ENCODE measurements at regions not wholly inside any gene's neighbourhood (a gene's known extent, or its start where the extent isn't known, plus 50 kb on each side); places are given as distances from the start of the nearest gene placed in this dataset.
"Not testable (repeated sequence)": the region's sequence is repeated elsewhere in the genome, so short reads cannot be mapped to it uniquely, and the experiment has no call there.

DNA sequence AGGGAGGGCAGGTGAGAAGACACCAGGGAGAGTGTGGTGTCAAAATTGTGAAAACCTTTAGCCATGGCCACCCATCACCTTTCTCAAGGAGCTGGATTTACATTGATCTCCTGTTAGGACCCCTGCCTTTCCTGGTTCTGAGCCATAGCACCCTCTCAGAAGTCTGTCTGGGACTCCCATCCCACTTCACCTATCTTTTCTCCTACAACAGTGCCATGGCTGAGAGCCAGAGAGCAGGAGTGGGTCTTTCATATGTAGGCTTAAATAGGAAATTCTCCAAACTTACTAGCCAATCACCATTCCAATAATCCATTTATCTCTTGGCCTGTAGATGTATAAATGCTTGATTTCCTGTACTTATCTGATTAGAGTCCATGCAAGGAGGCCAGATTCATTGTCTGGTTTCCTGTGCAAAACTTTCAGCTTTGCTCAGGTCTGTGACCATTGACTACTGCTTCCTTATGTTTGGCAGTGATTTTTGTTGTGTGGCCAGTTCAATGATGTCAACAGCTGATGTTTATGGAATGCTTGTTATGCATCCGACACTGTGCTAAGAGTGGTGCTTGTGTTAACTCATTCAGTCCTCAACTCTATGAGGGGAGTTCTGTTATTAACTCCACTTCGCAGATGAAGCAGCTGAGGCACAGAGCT is 57.6 kb upstream of the IGFBP5 start:
- H3K4me1 Mint-ChIP-seq (ENCODE audit: insufficient read depth, unreplicated experiment): no peaks in the 10 kb centered on the region
- TF ChIP-seq, protein P1, sequence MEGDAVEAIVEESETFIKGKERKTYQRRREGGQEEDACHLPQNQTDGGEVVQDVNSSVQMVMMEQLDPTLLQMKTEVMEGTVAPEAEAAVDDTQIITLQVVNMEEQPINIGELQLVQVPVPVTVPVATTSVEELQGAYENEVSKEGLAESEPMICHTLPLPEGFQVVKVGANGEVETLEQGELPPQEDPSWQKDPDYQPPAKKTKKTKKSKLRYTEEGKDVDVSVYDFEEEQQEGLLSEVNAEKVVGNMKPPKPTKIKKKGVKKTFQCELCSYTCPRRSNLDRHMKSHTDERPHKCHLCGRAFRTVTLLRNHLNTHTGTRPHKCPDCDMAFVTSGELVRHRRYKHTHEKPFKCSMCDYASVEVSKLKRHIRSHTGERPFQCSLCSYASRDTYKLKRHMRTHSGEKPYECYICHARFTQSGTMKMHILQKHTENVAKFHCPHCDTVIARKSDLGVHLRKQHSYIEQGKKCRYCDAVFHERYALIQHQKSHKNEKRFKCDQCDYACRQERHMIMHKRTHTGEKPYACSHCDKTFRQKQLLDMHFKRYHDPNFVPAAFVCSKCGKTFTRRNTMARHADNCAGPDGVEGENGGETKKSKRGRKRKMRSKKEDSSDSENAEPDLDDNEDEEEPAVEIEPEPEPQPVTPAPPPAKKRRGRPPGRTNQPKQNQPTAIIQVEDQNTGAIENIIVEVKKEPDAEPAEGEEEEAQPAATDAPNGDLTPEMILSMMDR (IDR thresholded peaks at IDR 0.05; ENCODE audit: unreplicated experiment): no peak
- intact Hi-C loops (cut with micrococcal nuclease): no loop called here
- CTCF ChIA-PET: interaction anchor here (0.6 to 0.9 kb wide), 2 partner anchors 13 to 86 kb away, joined by 3 read pairs; no protein-coding TSS in a partner anchor
- no peak overlapping the region for H3K4me3 Mint-ChIP-seq (ENCODE audit: unreplicated experiment)
- BruUV-seq (replicated peaks): no TSS peak
- peaks cover 56% of the 10 kb centered on the region for H3K27me3 Mint-ChIP-seq (ENCODE audit: insufficient read depth, unreplicated experiment)
- POLR2A ChIA-PET: no interaction called here
- no peak overlapping the region for H3K27ac Mint-ChIP-seq (ENCODE audit: low read depth, unreplicated experiment)
- no peak for DNase-seq (ENCODE audit: unreplicated experiment)
- H3K36me3 Mint-ChIP-seq (ENCODE audit: insufficient read depth, unreplicated experiment): no peaks in the 10 kb centered on the region
- H3K9me3 Mint-ChIP-seq (ENCODE audit: unreplicated experiment): peaks cover 4% of the 10 kb centered on the region

DNA sequence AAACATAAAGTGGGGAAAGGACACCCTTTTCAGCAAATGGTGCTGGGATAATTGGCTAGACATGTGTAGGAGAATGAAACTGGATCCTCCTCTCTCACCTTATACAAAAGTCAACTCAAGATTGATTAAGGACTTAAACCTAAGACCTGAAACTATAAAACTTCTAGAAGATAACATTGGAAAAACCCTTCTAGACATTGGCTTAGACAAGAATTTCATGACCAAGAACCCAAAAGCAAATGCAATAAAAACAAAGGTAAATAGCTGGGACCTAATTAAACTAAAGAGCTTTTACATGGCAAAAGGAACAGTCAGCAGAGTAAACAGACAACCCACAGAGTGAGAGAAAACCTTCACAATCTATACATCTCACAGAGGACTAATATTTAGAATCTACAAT is 55.4 kb upstream of the IGFBP5 start:
- CTCF ChIA-PET; H3K36me3 Mint-ChIP-seq (ENCODE audit: insufficient read depth, unreplicated experiment); intact Hi-C loops (cut with micrococcal nuclease); DNase-seq (ENCODE audit: unreplicated experiment); BruUV-seq (replicated peaks); POLR2A ChIA-PET; H3K9me3 Mint-ChIP-seq (ENCODE audit: unreplicated experiment); H3K4me1 Mint-ChIP-seq (ENCODE audit: insufficient read depth, unreplicated experiment); H3K4me3 Mint-ChIP-seq (ENCODE audit: unreplicated experiment); H3K27ac Mint-ChIP-seq (ENCODE audit: low read depth, unreplicated experiment): not testable (repeated sequence)
- peaks cover 73% of the 10 kb centered on the region for H3K27me3 Mint-ChIP-seq (ENCODE audit: insufficient read depth, unreplicated experiment)

DNA sequence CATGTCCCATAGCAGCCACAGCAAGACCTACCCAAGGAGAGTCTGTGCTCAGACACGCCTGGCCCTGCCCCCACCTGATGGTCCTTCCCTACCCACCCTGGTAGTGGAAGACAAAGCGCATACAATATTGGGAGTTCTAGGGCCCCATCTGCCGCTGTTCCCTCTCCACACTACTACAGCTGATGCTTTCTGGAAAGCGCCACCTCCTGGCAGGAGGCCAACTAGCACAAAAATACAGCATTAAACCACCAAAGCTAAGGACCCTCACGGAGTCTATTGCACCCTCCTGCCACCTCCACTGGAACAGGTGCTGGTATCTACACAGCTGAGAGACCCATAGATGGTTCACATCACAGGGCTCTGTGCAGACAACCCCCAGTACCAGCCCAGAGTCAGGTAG is 50.9 kb upstream of the IGFBP5 start:
- POLR2A ChIA-PET; H3K27ac Mint-ChIP-seq (ENCODE audit: low read depth, unreplicated experiment); DNase-seq (ENCODE audit: unreplicated experiment): not testable (repeated sequence)

DNA sequence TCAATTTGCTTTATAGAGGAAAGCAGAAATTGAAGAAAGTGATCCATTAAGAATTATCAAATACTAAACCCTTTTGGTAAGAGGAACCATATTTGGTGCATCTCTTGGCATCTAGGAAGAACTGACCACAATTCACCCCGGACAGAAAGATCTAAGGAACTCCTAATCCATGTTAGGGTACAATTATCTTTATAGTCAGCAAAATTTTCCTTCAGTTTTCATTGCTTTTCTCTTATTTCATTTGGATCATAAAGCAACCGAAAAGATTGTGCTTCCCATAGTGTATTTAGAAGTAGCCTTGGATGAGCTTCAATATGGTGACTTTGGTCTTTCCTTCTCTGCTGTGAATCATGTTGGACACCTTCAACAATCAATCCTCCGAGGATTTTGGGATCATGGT is 50.1 kb upstream of the IGFBP5 start:
- Mint-ChIP-seq H3K27ac (ENCODE audit: low read depth, unreplicated experiment) (no peak overlapping the region), H3K9me3 (ENCODE audit: unreplicated experiment) (peaks cover 4% of the 10 kb centered on the region), H3K4me3 (ENCODE audit: unreplicated experiment) (no peak overlapping the region), H3K27me3 (ENCODE audit: insufficient read depth, unreplicated experiment) (peaks cover 42% of the 10 kb centered on the region), H3K4me1 (ENCODE audit: insufficient read depth, unreplicated experiment) (no peaks in the 10 kb centered on the region), H3K36me3 (ENCODE audit: insufficient read depth, unreplicated experiment) (no peaks in the 10 kb centered on the region)
- intact Hi-C loops (cut with micrococcal nuclease): no loop called here
- no peak for DNase-seq (ENCODE audit: unreplicated experiment)
- CTCF ChIA-PET: no interaction called here
- POLR2A ChIA-PET: no interaction called here
- no TSS peak for BruUV-seq (replicated peaks)
- TF ChIP-seq, protein P1 (IDR thresholded peaks at IDR 0.05; ENCODE audit: unreplicated experiment): no peak

More for the DNA sequence above, 50.9 kb upstream of the IGFBP5 start:
- intact Hi-C loops (cut with micrococcal nuclease); CTCF ChIA-PET; H3K4me1 Mint-ChIP-seq (ENCODE audit: insufficient read depth, unreplicated experiment); H3K9me3 Mint-ChIP-seq (ENCODE audit: unreplicated experiment); H3K36me3 Mint-ChIP-seq (ENCODE audit: insufficient read depth, unreplicated experiment); H3K4me3 Mint-ChIP-seq (ENCODE audit: unreplicated experiment); BruUV-seq (replicated peaks): not testable (repeated sequence)
- H3K27me3 Mint-ChIP-seq (ENCODE audit: insufficient read depth, unreplicated experiment): peaks cover 50% of the 10 kb centered on the region
